COLO668 (cell line): ENCODE measurements at regions not wholly inside any gene's neighbourhood (a gene's known extent, or its start where the extent isn't known, plus 50 kb on each side); places are given as distances from the start of the nearest gene placed in this dataset.
"Not testable (repeated sequence)": the region's sequence is repeated elsewhere in the genome, so short reads cannot be mapped to it uniquely, and the experiment has no call there.

Experiments used
- DNase-seq: peaks from one replicate; lab custom pipeline; 2025; ENCODE audit not compliant: unreplicated experiment; lab: John Stamatoyannopoulos, UW

- no peak for DNase-seq
These were observed 75.6 kb upstream of the RASEF start for GRCh38 chr9:83138422-83139135.

GRCh38 chr9:83133316-83133715, 70.4 kb upstream of the RASEF start:
- DNase-seq, result no peak

GRCh38 chr9:83132768-83133167, 69.8 kb upstream of the RASEF start:
- no peak for DNase-seq

- DNase-seq, result no peak
These were observed 67.6 kb upstream of the RASEF start for GRCh38 chr9:83130541-83130940.

GRCh38 chr9:83125671-83126070, 62.7 kb upstream of the RASEF start:
- DNase-seq, result no peak

- no peak for DNase-seq
These were observed 56.9 kb upstream of the RASEF start for GRCh38 chr9:83119873-83120272.

GRCh38 chr9:83116026-83116425, 53.1 kb upstream of the RASEF start:
- DNase-seq, result no peak

GRCh38 chr9:83113445-83113844, 50.5 kb upstream of the RASEF start:
- not testable (repeated sequence) for DNase-seq
